Upper lobe of left lung (tissue), 6 donors: ENCODE measurements at regions not wholly inside any gene's neighbourhood (a gene's known extent, or its start where the extent isn't known, plus 50 kb on each side); places are given as distances from the start of the nearest gene placed in this dataset.

Experiments
- ATAC-seq, 2 donors: fragments of 200-7000 bp; cut with Tn5 transposase; one replicate each; pipeline ENCODE4 v1.9.1; 2022; ENCODE audit warnings: mild to moderate bottlenecking in 2 of 2, moderate library complexity in 2 of 2; ENCODE audit not compliant: low FRiP score in 2 of 2
- DNase-seq, 2 donors: peaks; one replicate each; pipeline ENCODE4 v3.0.0-alpha.2; 2019 to 2020
- H3K27ac ChIP-seq, 4 donors: fragments of 200-600 bp; sonication (generic); one replicate each; pipeline ENCODE4 v1.5.1; 2016 to 2019
- H3K27me3 ChIP-seq, 4 donors: fragments of 200-600 bp; sonication (generic); one replicate each; pipeline ENCODE4 v1.5.1; 2017 to 2019
- H3K36me3 ChIP-seq, 4 donors: fragments of 200-600 bp; sonication (generic); one replicate each; pipeline ENCODE4 v1.5.1; 2016 to 2019
- H3K4me1 ChIP-seq, 4 donors: fragments of 200-600 bp; sonication (generic); one replicate each; pipeline ENCODE4 v1.5.1; 2018 to 2019
- H3K4me3 ChIP-seq, 4 donors: fragments of 200-600 bp; sonication (generic); one replicate each; pipeline ENCODE4 v1.5.1; 2017 to 2019; ENCODE audit warnings: mild to moderate bottlenecking in 2 of 4, moderate library complexity in 1 of 4
- H3K9me3 ChIP-seq, 4 donors: fragments of 200-600 bp; sonication (generic); one replicate each; pipeline ENCODE4 v1.5.1; 2018 to 2019
- CTCF ChIP-seq, 6 experiments: fragments of 450-650 bp in 4 of 6; fragments of 200-600 bp in 2 of 6; sonication (generic) in 2 of 6; IDR thresholded peaks; one replicate each; pipeline ENCODE4 v1.5.1; 2016 to 2019; ENCODE audit warnings: antibody characterized with exemption in 6 of 6
- EP300 ChIP-seq, 4 donors: sonication (generic); formaldehyde crosslinking; IDR thresholded peaks; one replicate each; pipeline ENCODE4 v1.5.1; 2017; ENCODE audit warnings: antibody characterized with exemption in 4 of 4, control low read depth in 2 of 4
- POLR2A ChIP-seq, 4 donors: fragments of 450-650 bp; IDR thresholded peaks; one replicate each; pipeline ENCODE4 v1.5.1; 2016 to 2017; ENCODE audit warnings: antibody characterized with exemption in 4 of 4, mild to moderate bottlenecking in 2 of 4
- POLR2AphosphoS5 ChIP-seq, 2 donors: sonication (generic); formaldehyde crosslinking; IDR thresholded peaks; one replicate each; pipeline ENCODE4 v1.5.1; 2017; ENCODE audit warnings: antibody characterized with exemption in 2 of 2
- WGBS, 2 donors: methylation state at CpG; one replicate each; pipeline ENCODE4 v1.1.5; 2017 to 2018; 5-methylcytosine and 5-hydroxymethylcytosine counted together
- donor health status: DM: no; HTN: no; CAD: no; lungs with moderate emphysema.
- donor health status: DM: no; HTN: yes; CAD: no; lungs with severe emphysema.

- H3K27ac ChIP-seq = no peak overlapping the region
- DNase-seq (no peak), ATAC-seq (no peak)
- no peaks in the 10 kb centered on the region for H3K36me3 ChIP-seq
- no peaks in the 10 kb centered on the region for H3K27me3 ChIP-seq
- H3K4me3 ChIP-seq = no peak overlapping the region
- WGBS, 2 donors = 61 to 66% methylated on average over 4 of the region's 4 CpGs
- TF ChIP-seq EP300 (IDR thresholded peaks at IDR 0.05) (no peak), POLR2A (IDR thresholded peaks at IDR 0.05) (no peak), CTCF (IDR thresholded peaks at IDR 0.05) (no peak), POLR2AphosphoS5 (IDR thresholded peaks at IDR 0.05) (no peak)
- no peaks in the 10 kb centered on the region for H3K9me3 ChIP-seq
- H3K4me1 ChIP-seq = no peaks in the 10 kb centered on the region
Measured at GRCh38 chr4:111873801-111874200, 271.5 kb upstream of the FAM241A start.

GRCh38 chr4:111879539-111879938 lies 265.7 kb upstream of the FAM241A start:
- Histone ChIP-seq H3K9me3 (no peaks in the 10 kb centered on the region), H3K27me3 (no peaks in the 10 kb centered on the region), H3K4me1 (no peaks in the 10 kb centered on the region), H3K4me3 (no peak overlapping the region), H3K36me3 (no peaks in the 10 kb centered on the region), H3K27ac (no peak overlapping the region)
- ATAC-seq (no peak), DNase-seq (no peak)
- TF ChIP-seq POLR2A (IDR thresholded peaks at IDR 0.05) = no peak
- TF ChIP-seq POLR2AphosphoS5 (IDR thresholded peaks at IDR 0.05) = no peak
- TF ChIP-seq EP300 (IDR thresholded peaks at IDR 0.05) = no peak
- TF ChIP-seq CTCF (IDR thresholded peaks at IDR 0.05) = no peak

- Histone ChIP-seq H3K27ac (no peak overlapping the region), H3K36me3 (no peaks in the 10 kb centered on the region), H3K4me3 (no peak overlapping the region), H3K4me1 (no peaks in the 10 kb centered on the region), H3K27me3 (no peaks in the 10 kb centered on the region), H3K9me3 (no peaks in the 10 kb centered on the region)
- DNase-seq = no peak
- WGBS, 2 donors = 49 to 54% methylated on average over 4 of the region's 4 CpGs
- TF ChIP-seq CTCF (IDR thresholded peaks at IDR 0.05) (no peak), POLR2AphosphoS5 (IDR thresholded peaks at IDR 0.05) (no peak)
- ATAC-seq = no peak
Measured at GRCh38 chr4:111880116-111880515, 265.1 kb upstream of the FAM241A start.

- ATAC-seq (no peak), DNase-seq (no peak)
- Histone ChIP-seq H3K9me3 (no peaks in the 10 kb centered on the region), H3K4me1 (no peaks in the 10 kb centered on the region), H3K4me3 (no peak overlapping the region), H3K36me3 (no peaks in the 10 kb centered on the region), H3K27me3 (no peaks in the 10 kb centered on the region), H3K27ac (no peak overlapping the region)
- WGBS, 2 donors = 47 to 50% methylated on average over 1 of the region's 1 CpG
- no peak for TF ChIP-seq CTCF (IDR thresholded peaks at IDR 0.05)
- no peak for TF ChIP-seq POLR2A (IDR thresholded peaks at IDR 0.05)
- no peak for TF ChIP-seq POLR2AphosphoS5 (IDR thresholded peaks at IDR 0.05)
- no peak for TF ChIP-seq EP300 (IDR thresholded peaks at IDR 0.05)
Measured at GRCh38 chr4:111883557-111883999, 261.7 kb upstream of the FAM241A start.

GRCh38 chr4:111890412-111890811 lies 254.8 kb upstream of the FAM241A start:
- Histone ChIP-seq H3K27me3 (no peaks in the 10 kb centered on the region), H3K4me3 (no peak overlapping the region), H3K9me3 (no peaks in the 10 kb centered on the region), H3K27ac (no peak overlapping the region), H3K4me1 (no peaks in the 10 kb centered on the region), H3K36me3 (no peaks in the 10 kb centered on the region)
- 91 to 92% methylated on average over 4 of the region's 4 CpGs for WGBS, 2 donors
- TF ChIP-seq CTCF (IDR thresholded peaks at IDR 0.05) (no peak), POLR2AphosphoS5 (IDR thresholded peaks at IDR 0.05) (no peak), EP300 (IDR thresholded peaks at IDR 0.05) (no peak), POLR2A (IDR thresholded peaks at IDR 0.05) (no peak)
- DNase-seq (no peak), ATAC-seq (no peak)
